LNCAP (cell line): ENCODE measurements at regions not wholly inside any gene's neighbourhood (a gene's known extent, or its start where the extent isn't known, plus 50 kb on each side); places are given as distances from the start of the nearest gene placed in this dataset.

Experiments
- CTCF ChIP-seq: fragments of 450-650 bp; IDR thresholded peaks from 2 replicates; pipeline ENCODE4 v1.5.1; 2017; ENCODE audit warnings: mild to moderate bottlenecking

DNA sequence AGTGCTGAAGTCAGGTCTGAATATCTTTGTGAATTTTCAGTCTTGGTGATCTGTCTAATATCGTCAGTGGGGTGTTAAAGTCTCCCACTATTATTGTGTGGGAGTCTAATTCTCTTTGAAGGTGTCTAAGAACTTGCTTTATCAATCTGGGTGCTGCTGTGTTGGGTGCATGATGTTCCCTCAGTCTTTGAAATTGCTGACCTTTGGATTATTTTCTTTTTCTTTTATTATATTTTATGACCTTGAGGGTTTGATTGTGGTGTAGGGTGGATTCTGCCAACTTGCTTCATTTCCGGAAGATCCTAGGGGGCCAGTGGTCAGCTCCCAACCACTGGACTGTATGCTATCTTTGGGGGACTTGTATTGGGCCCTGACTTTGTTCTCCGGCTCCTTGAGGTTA is 415.3 kb downstream of the USP25 start:
- no peak for TF ChIP-seq CTCF

GRCh38 chr21:16145479-16145878 is 415.7 kb downstream of the USP25 start:
- TF ChIP-seq CTCF: no peak

DNA sequence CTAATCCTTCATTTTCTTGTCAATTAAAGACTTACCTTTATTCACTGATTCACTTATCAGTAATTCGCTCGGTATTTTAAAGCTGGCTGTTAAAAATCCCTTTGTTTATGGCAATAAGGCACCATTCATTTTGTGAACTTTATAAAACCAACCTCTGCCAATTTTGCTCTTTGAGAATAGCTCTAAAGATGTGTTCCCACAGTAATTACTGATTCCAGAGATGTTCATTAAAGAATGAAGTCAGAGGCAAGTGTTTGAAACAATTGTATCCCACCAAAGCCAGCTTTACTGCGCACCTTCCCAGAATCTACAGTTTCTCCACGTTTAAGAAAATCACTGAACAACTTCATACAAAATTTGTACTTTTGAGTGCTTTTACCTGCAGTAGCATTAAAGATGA is 424.5 kb downstream of the USP25 start:
- no peak for TF ChIP-seq CTCF

- no peak for TF ChIP-seq CTCF
Observed at GRCh38 chr21:16154951-16155635, 425.3 kb downstream of the USP25 start.

DNA sequence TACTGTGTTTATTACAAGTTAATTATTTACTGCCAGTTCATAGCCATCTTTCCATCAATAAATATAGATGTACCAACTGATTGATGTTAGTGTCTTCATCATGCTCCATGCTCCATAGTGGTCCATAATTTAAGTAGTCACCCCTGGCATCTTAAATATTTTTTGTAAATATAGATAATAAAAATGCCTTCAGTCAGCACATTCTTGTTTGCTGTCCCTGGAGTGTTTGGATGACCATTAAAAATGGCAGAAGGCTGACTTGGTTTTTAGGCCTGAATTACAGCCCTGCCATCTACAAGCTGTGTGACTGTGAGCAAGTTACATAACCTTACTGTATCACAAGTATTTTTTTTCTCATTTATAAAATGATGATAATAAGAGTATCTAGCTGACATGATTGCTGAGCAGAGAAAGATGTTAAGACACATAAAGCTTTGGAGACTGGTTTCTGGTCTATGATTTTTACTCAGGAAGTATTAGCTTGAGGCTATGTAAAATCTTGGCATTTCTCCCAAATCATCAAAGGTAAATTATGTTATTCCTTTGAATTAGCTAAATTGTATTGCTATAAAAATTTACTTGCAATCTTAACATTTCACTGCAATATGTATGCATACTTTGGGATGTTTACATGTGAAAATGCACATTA is 427.2 kb downstream of the USP25 start:
- no peak for TF ChIP-seq CTCF

DNA sequence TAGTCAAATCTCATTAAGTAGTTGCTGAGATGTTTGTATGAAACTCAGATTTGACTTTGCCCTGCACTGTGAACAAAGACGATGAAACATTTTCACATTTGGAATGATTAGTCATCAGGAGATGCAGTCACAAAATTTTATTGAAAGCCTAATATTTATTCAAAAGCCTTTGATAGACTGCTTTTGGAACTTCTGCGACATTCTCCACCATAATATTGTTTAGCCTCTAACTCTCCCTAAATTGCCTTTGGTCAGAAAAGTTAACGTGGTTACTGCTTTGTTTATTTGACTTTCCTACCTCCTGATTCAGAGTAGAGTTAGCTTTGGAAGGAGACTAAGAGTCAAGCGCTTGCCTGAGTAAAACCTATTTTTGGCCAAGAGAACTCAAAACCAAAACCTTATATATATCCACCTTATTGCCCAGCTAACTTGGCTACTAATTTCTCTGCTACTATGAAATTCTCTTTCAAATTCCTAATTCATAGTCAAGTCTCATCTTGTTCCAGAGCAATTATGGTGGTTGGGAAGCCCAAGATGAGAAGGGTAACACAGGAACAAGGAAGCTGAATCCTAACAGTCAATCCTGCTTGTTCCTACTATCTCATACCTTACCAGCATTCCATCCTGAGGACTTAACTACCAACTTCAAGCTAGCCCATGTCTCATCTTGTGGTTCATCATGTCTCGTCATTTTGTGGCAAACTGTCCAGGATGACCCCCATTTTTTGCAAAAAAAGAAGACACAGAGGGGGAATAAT is 429.6 kb downstream of the USP25 start:
- no peak for TF ChIP-seq CTCF

- TF ChIP-seq CTCF: no peak
Observed at GRCh38 chr21:16159971-16160350, 430.2 kb downstream of the USP25 start.
